Mucosa of gallbladder (tissue), 1 donor: ENCODE measurements at regions not wholly inside any gene's neighbourhood (a gene's known extent, or its start where the extent isn't known, plus 50 kb on each side); places are given as distances from the start of the nearest gene placed in this dataset.
A peak's percentile ranks its signal among the peaks of the same experiment; 100 is the strongest.

Experiments used
- DNase-seq: peaks from one replicate; pipeline ENCODE4 v3.0.0-alpha.2; 2020; ENCODE audit warnings: low spot score
- donor health status: DM: no; HTN: no; CAD: no.

- no peak for DNase-seq
These were observed 163.2 kb downstream of the DCK start for GRCh38 chr4:71156616-71157015.

- no peak for DNase-seq
These were observed 168.9 kb downstream of the DCK start for GRCh38 chr4:71162386-71162785.

- no peak for DNase-seq
These were observed 169.9 kb downstream of the DCK start for GRCh38 chr4:71163317-71163716.

- DNase-seq = no peak
These were observed 171.7 kb upstream of the SLC4A4 start for GRCh38 chr4:71167083-71167482.

- DNase-seq = no peak
These were observed 167.2 kb upstream of the SLC4A4 start for GRCh38 chr4:71171592-71171991.

- DNase-seq = no peak
These were observed 157.5 kb upstream of the SLC4A4 start for GRCh38 chr4:71181332-71181731.

- peak; percentile 62 for DNase-seq
These were observed 154.5 kb upstream of the SLC4A4 start for GRCh38 chr4:71184195-71184781.

GRCh38 chr4:71185037-71185436 lies 153.8 kb upstream of the SLC4A4 start:
- DNase-seq = no peak

- DNase-seq = no peak
These were observed 152.6 kb upstream of the SLC4A4 start for GRCh38 chr4:71186257-71186565.

- peak; percentile 66 for DNase-seq
These were observed 152.0 kb upstream of the SLC4A4 start for GRCh38 chr4:71186566-71187403.

- peak; percentile 55 for DNase-seq
These were observed 151.2 kb upstream of the SLC4A4 start for GRCh38 chr4:71187404-71188155.

- DNase-seq = no peak
These were observed 150.6 kb upstream of the SLC4A4 start for GRCh38 chr4:71188156-71188640.

- no peak for DNase-seq
These were observed 149.9 kb upstream of the SLC4A4 start for GRCh38 chr4:71188951-71189350.

- DNase-seq = peak; percentile 11
These were observed 149.3 kb upstream of the SLC4A4 start for GRCh38 chr4:71189471-71189870.

- DNase-seq = no peak
These were observed 144.4 kb upstream of the SLC4A4 start for GRCh38 chr4:71194454-71194853.

- no peak for DNase-seq
These were observed 142.9 kb upstream of the SLC4A4 start for GRCh38 chr4:71195924-71196323.

GRCh38 chr4:71198958-71199357 lies 139.9 kb upstream of the SLC4A4 start:
- peak; percentile 21 for DNase-seq

GRCh38 chr4:71201057-71201456 lies 137.8 kb upstream of the SLC4A4 start:
- no peak for DNase-seq

- DNase-seq = no peak
These were observed 136.8 kb upstream of the SLC4A4 start for GRCh38 chr4:71201817-71202576.

GRCh38 chr4:71202705-71203104 lies 136.1 kb upstream of the SLC4A4 start:
- no peak for DNase-seq

GRCh38 chr4:71204056-71204455 lies 134.8 kb upstream of the SLC4A4 start:
- DNase-seq = no peak

- DNase-seq = no peak
These were observed 132.1 kb upstream of the SLC4A4 start for GRCh38 chr4:71206763-71207162.
